GM21576 (cell line): ENCODE measurements at regions not wholly inside any gene's neighbourhood (a gene's known extent, or its start where the extent isn't known, plus 50 kb on each side); places are given as distances from the start of the nearest gene placed in this dataset.
"Not testable (repeated sequence)": the region's sequence is repeated elsewhere in the genome, so short reads cannot be mapped to it uniquely, and the experiment has no call there.

Source experiments
- ATAC-seq: cut with Tn5 transposase; IDR thresholded peaks from one replicate; pipeline ENCODE4 v1.9.1; 2021; ENCODE audit warnings: mild to moderate bottlenecking, moderate library complexity; ENCODE audit not compliant: unreplicated experiment

DNA sequence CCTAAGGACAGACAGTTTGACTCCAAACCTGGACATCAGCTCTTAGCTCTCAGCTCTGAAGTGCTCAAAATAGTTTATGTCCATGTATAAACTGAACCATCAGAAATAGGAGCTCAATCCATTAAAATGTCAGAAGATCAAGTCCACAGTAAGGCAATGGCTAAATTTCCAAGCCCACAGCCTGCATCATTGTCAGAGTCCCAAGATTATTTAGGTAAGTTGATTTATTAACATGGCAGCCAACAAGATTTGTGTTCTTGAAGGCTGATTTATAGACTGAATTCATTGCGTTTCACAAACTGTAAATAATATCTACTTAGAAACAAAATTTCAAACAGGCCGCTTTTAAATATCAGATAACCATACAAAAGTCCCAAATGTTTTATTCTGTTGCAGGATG lies 286.5 kb upstream of the ADGRL3 start:
- no peak for ATAC-seq

DNA sequence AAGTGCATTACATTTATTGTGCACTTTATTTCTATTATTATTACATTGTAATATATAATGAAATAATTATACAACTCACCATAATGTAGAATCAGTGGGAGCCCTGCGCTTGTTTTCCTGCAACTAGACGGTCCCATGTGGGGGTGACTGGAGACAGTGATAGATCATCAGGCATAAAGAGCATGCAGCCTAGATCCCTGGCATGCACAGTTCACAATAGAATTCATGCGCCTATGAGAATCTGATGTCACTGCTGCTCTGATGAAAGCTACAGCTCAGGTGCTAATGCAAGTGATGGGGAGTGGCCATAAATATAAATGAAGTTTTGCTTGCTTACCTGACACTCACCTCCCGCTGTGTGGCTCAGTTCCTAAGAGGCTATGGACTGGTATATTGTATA lies 278.4 kb upstream of the ADGRL3 start:
- not testable (repeated sequence) for ATAC-seq

- no peak for ATAC-seq
These were observed 277.1 kb upstream of the ADGRL3 start for GRCh38 chr4:60923075-60923474.

- ATAC-seq = no peak
These were observed 273.5 kb upstream of the ADGRL3 start for GRCh38 chr4:60926624-60927023.

- ATAC-seq = no peak
These were observed 269.3 kb upstream of the ADGRL3 start for GRCh38 chr4:60930866-60931265.

DNA sequence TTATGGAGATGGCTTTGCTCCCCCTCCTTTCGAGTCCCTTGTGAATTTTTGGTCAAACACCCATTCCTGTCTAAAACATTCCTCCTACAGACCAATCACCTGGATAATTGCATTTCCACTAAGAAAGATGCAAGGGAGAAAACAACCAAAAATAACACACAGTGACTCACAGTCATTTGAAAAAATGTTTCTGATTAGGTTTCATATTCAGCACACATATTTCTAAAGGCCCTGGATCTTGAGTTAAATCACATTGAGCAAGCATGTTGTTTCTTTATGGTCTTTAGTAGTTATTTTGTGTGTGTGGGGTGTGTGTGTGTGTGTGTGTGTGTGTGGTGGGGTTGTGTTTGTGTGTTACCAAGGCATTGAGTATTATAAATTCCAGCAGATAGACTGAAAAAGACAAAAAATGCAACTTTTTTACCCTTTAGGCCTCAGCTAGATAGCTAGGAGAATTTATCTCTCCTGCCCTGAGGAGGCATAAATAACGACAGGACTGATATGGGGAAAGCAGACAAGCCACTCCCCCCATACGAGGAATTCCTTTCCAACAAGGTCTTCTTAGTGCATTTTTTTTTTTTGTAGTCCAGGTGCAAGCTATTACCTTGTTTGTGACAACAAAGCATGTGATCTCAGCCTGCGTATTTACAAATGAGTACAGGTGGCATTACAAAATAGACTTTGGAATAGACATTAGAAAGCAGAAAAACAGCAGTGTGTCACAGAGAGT lies 265.4 kb upstream of the ADGRL3 start:
- ATAC-seq = no peak

GRCh38 chr4:60938181-60938580 lies 261.9 kb upstream of the ADGRL3 start:
- ATAC-seq = no peak

DNA sequence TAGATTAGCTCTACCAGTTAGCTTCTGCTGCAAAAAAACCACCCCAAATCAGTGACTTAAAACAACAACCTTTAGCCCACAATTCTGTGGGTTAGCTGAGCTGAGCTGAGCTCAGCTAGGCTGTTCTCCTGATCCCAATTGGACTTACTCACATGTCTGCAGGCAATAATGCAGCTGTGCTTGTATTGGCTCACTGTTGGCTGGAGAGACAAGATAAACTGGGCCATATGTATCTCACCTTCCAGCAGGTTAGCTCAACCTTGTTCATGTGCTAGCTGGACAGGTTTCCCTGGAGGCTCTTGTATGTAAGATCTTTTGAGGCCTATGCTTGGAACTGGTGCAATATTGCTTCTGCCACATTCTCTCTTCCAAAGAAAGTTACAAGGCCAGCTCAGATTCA lies 261.5 kb upstream of the ADGRL3 start:
- no peak for ATAC-seq

DNA sequence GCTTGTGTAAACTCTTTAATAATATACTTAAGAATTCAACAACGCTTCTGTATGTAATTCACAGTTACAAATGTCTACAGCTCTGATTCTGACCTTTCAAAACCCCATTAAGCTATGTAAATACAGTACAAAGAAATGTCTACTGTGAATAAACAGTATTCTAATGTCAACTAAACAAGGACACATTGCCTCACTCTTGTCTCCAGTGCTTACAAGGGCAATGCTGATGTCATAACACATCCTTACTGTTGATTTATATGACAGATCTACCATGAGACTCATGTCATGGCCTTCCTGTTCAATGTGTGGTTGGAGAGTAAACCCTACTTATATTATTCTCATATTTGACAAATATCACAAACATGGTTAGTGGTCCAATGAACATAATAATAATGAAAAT lies 256.1 kb upstream of the ADGRL3 start:
- ATAC-seq = no peak

DNA sequence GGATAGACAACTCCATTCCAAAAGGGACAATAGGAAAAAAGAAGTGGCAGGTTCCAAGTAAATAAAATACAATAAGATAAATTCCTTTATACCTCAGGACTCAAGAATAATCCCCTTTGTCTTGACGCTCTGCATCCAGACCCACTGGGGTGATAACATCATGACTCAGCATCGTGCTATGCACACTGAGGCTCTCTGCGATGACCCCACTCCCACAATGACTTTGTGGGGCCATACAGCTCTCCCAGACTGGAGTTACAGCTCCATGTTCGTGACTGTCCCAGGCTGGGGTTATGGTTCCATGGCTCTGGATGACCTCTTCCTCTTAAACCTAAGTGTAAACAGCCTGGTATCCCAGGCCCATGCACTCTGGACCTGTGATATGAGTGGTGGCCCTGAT lies 254.5 kb upstream of the ADGRL3 start:
- ATAC-seq = no peak

DNA sequence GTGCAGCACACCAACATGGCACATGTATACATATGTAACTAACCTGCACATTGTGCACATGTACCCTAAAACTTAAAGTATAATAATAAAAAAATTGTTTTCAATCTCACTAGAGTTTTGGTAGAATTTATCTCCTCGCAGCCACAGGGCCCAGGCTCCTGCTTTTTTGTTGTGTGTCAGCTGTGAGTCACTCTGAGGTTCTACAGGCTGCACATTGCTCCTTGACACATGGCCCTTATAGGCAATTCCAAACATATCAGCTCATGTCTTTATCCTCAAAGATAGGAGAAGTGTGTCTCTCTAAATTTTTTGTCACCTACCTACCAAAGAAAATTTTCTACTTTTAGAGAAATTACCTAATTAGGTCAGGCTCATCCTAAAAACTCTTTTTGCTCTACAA lies 252.1 kb upstream of the ADGRL3 start:
- ATAC-seq = no peak

GRCh38 chr4:60952921-60953320 lies 247.2 kb upstream of the ADGRL3 start:
- ATAC-seq = no peak

DNA sequence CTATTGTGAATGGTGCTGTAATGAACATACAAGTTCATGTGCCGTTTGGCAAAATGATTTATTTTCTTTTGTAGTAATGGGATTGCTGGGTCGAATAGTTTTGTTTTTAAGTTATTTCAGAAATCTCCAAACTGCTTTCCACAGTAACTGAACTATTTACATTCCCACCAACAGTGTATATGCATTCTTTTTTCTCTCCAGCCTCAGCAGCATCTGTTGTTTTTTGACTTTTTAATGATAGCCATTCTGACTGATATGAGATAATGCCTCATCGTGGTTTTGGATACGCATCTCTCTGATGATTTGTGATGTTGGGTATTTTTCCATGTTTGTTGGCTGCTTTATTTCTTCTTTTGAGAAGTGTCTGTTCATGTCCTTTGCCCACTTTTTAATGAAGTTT lies 246.3 kb upstream of the ADGRL3 start:
- ATAC-seq = no peak

DNA sequence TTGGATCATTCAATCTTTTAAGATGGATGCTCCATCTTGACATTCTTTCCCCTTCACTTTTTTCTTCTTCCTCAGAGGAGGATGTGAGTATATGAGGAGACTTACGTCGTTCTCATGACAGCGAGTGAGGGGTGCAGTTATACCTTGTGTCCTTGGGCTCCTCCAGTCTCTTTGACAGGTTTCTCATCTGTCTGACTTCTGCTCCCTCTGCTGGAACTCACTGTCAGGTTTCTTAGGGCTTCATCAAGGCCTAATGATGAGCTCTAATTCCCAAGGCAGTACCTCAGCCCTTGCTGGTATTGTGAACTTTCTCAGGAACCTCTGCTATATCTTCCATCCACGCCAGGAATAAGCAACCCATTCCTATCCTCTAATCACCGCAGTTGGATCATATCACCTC lies 237.8 kb upstream of the ADGRL3 start:
- ATAC-seq = no peak

GRCh38 chr4:60981534-60981933 lies 218.6 kb upstream of the ADGRL3 start:
- ATAC-seq = no peak

DNA sequence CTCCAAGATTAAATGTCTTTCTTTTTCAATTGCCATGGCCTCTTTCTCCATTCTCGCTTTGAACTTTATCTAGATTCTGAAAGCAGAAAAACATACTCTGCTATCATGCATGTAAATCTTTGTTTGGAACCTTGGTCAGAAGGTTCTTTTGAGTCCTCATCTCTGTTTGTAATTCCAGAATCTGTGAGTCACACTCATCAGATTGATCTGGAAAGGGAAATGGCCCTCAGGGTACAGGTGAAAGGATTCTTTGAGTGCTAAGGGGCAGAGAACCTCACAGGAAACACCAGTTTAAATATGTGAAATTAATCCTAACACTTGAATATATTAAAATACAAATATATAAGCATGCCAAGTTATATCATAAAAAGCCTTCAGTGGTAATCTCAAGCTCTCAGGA lies 211.0 kb upstream of the ADGRL3 start:
- ATAC-seq = no peak

GRCh38 chr4:60992037-60992436 lies 208.1 kb upstream of the ADGRL3 start:
- no peak for ATAC-seq

DNA sequence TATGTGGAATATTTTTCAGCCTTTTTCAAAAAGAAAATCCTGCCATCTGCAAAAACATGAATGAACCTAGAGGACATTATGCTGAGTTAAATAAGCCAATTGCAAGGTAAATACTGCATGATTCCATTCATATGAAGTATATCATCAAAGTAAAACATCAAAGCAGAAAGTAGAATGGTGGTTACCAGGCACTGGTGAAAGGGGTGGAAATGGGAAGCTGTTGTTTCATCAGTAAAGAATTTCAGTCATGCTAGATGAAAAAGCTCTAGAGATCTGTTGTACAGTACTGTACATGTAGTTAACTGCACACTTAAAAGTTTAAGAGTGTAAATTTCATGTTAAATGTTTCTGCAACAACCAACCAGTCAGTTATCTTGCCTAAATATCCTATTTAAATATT lies 196.8 kb upstream of the ADGRL3 start:
- no peak for ATAC-seq

- no peak for ATAC-seq
These were observed 195.4 kb upstream of the ADGRL3 start for GRCh38 chr4:61004651-61005170.

DNA sequence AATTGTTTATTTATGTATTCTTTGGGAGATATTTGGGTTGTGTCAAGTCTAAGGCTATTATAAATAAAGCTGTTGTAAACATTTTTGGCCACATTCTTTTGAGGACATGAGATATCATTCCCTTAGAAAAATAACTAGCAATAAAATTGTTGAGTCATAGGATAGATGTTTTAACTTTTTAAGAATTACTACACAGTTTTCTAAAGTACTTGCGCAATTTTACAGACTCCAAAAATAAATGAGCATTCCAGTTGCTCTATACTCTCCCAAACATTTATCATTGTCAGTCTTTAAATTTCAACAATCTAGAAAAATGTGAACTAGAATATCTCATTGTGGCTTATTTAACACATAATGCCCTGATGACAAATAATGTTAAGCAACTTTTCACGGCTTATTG lies 189.1 kb upstream of the ADGRL3 start:
- no peak for ATAC-seq

DNA sequence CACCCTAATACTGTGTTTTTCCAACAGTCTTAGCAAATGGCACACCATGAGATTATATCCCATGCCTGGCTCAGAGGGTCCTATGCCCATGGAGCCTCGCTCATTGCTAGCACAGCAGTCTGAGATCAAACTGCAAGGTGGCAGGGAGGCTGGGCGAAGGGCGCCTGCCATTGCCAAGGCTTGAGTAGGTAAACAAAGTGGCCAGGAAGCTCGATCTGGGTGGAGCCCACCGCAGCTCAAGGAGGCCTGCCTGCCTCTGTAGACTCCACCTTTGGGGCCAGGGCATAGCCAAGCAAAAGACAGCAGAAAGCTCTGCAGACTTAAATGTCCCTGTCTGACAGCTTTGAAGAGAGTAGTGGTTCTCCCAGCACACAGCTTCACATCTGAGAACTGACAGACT lies 188.2 kb upstream of the ADGRL3 start:
- ATAC-seq = not testable (repeated sequence)

GRCh38 chr4:61024610-61025009 lies 175.5 kb upstream of the ADGRL3 start:
- no peak for ATAC-seq

DNA sequence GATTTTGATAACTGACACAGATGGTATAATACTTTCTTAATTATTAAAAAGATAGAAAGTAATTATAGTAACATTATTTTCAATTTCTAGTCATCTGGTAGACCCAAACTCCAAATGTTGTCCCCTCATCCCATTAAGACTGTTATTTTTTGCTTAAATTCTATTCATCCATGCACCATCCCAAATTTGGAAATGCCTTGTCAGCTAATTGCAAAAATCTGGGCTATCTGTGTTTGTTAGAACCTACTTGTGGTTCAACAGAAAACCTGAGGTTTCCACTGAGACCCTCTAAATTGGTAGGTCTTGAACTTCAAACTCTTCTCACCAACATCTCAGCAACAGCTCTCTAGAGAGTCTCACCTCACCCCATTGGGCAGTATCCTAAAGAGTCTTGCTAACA lies 172.2 kb upstream of the ADGRL3 start:
- no peak for ATAC-seq
